Memory B cell (primary cell): ENCODE measurements at regions not wholly inside any gene's neighbourhood (a gene's known extent, or its start where the extent isn't known, plus 50 kb on each side); places are given as distances from the start of the nearest gene placed in this dataset.

Source experiments
- ATAC-seq: fragments of 150-1000 bp; cut with Tn5 transposase; 2 replicates; pipeline ENCODE4 v1.10.0; 2021; ENCODE audit warnings: low read depth, mild to moderate bottlenecking, moderate library complexity
- DNase-seq, 2 donors: peaks; one replicate each; pipeline ENCODE4 v3.0.0; 2022; ENCODE audit warnings: low spot score in 2 of 2
- H3K27ac Mint-ChIP-seq: one replicate; pipeline ENCODE4 v1.8.0; 2022; ENCODE audit warnings: mild to moderate bottlenecking, moderate library complexity, mixed read lengths
- H3K27me3 Mint-ChIP-seq: one replicate; pipeline ENCODE4 v1.8.0; 2022; ENCODE audit warnings: mixed read lengths
- H3K36me3 Mint-ChIP-seq: one replicate; pipeline ENCODE4 v1.8.0; 2022; ENCODE audit warnings: mild to moderate bottlenecking, mixed read lengths
- H3K4me1 Mint-ChIP-seq: one replicate; pipeline ENCODE4 v1.8.0; 2022; ENCODE audit warnings: mixed read lengths
- H3K4me3 Mint-ChIP-seq: one replicate; pipeline ENCODE4 v1.8.0; 2022; ENCODE audit warnings: mild to moderate bottlenecking, moderate library complexity, mixed read lengths
- H3K9me3 Mint-ChIP-seq: one replicate; pipeline ENCODE4 v1.8.0; 2022; ENCODE audit warnings: mixed read lengths

DNA sequence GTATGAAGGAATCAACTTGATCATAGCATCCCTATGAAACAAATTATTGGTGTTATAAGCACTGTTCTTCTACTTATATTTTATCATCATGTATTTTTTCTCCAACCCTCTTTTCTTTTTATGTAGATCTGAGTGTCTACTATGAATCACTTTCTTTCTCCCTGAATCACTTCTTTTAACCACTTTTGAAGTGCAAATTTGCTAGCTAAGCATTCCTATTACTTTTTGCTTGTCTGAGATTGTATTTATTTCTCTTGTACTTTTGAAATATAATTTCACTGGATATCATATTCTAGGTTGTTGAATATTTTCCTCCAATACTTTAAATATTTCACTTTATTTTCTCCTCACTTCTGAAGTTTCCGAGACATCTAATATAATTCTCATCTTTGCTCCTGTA is 1282.3 kb upstream of the FLRT2 start:
- Mint-ChIP-seq H3K4me3 (no peak overlapping the region), H3K9me3 (peaks cover 12% of the 10 kb centered on the region), H3K27me3 (no peaks in the 10 kb centered on the region), H3K4me1 (no peaks in the 10 kb centered on the region), H3K36me3 (no peaks in the 10 kb centered on the region), H3K27ac (no peak overlapping the region)
- DNase-seq (no peak), ATAC-seq (no peak)

DNA sequence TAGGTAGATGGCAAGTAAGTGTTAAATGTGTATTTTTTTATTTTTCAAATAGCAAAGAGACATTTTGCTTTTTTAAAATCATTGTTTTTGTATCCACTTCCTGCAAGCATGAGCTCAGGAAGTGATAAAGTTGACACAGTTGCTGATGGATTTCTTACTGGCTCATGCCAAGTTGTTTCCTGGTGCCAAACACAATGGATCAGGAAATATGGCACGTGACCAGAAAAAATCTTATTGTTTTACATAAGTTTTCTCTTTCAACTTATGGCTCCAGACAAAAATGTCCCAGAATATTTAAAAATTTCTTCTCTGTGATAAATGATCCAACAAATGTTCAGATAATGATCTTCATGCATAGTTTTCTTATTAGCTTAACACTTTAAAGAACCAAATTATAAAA is 1279.1 kb upstream of the FLRT2 start:
- Mint-ChIP-seq H3K9me3 (peaks cover 8% of the 10 kb centered on the region), H3K27ac (no peak overlapping the region), H3K27me3 (no peaks in the 10 kb centered on the region), H3K4me1 (no peaks in the 10 kb centered on the region), H3K4me3 (no peak overlapping the region), H3K36me3 (no peaks in the 10 kb centered on the region)
- ATAC-seq, result no peak
- no peak for DNase-seq

- Mint-ChIP-seq H3K36me3 (no peaks in the 10 kb centered on the region), H3K9me3 (peaks cover 8% of the 10 kb centered on the region), H3K27me3 (no peaks in the 10 kb centered on the region), H3K4me3 (no peak overlapping the region), H3K4me1 (no peaks in the 10 kb centered on the region), H3K27ac (no peak overlapping the region)
- ATAC-seq (no peak), DNase-seq (no peak)
These were observed 1278.4 kb upstream of the FLRT2 start for GRCh38 chr14:84251411-84252115.

DNA sequence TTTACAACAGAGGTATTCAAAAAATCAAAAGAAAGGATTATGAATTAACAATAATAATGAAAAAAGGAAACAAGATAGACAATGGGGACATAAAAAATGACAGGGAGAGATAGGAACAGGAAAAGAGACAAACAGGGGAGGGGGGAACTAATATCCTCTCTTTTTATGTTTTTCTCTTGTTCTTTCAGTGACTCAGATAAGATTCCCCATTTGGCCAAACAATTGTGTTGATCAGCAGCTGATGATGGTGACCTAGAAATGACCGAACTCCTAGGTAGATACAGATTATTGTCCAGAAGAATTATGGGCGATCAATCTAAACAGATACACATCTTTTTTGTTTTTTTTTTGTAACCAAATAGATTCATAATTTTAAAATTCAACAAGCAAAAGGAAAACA is 1277.2 kb upstream of the FLRT2 start:
- no peak for ATAC-seq
- no peak for DNase-seq
- H3K4me1 Mint-ChIP-seq, result no peaks in the 10 kb centered on the region
- no peaks in the 10 kb centered on the region for H3K27me3 Mint-ChIP-seq
- no peak overlapping the region for H3K27ac Mint-ChIP-seq
- no peaks in the 10 kb centered on the region for H3K36me3 Mint-ChIP-seq
- H3K9me3 Mint-ChIP-seq, result peaks cover 8% of the 10 kb centered on the region
- no peak overlapping the region for H3K4me3 Mint-ChIP-seq

DNA sequence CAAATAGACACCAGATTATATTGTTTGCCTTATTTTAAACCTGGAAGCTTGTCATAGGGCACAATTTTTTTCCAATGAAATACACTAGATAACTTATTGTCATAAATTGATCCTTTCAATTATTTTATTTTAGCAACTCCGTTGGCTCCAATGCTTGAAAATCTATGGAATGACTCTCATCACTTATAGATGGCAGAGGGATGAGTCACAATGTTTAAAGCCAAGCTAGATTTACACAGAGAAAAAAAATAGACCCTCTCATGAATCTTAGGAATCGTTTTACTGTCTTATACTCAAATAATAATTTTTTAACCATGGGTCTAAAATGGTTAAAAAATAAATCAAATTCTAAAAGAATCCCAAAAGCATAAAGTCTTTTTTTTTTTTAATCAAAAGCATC is 1276.6 kb upstream of the FLRT2 start:
- Mint-ChIP-seq H3K36me3 (no peaks in the 10 kb centered on the region), H3K27ac (no peak overlapping the region), H3K4me3 (no peak overlapping the region), H3K9me3 (peaks cover 3% of the 10 kb centered on the region), H3K27me3 (no peaks in the 10 kb centered on the region), H3K4me1 (no peaks in the 10 kb centered on the region)
- DNase-seq, result no peak
- ATAC-seq, result no peak

GRCh38 chr14:84254290-84254689 is 1275.7 kb upstream of the FLRT2 start:
- Mint-ChIP-seq H3K4me3 (no peak overlapping the region), H3K27ac (no peak overlapping the region), H3K27me3 (no peaks in the 10 kb centered on the region), H3K36me3 (no peaks in the 10 kb centered on the region), H3K4me1 (no peaks in the 10 kb centered on the region), H3K9me3 (peaks cover 5% of the 10 kb centered on the region)
- ATAC-seq, result no peak
- no peak for DNase-seq

GRCh38 chr14:84262932-84263331 is 1267.0 kb upstream of the FLRT2 start:
- H3K27me3 Mint-ChIP-seq, result no peaks in the 10 kb centered on the region
- H3K4me1 Mint-ChIP-seq, result no peaks in the 10 kb centered on the region
- ATAC-seq (no peak), DNase-seq (no peak)
- H3K36me3 Mint-ChIP-seq, result no peaks in the 10 kb centered on the region
- no peak overlapping the region for H3K4me3 Mint-ChIP-seq
- H3K27ac Mint-ChIP-seq, result no peak overlapping the region
- H3K9me3 Mint-ChIP-seq, result peaks cover 10% of the 10 kb centered on the region

DNA sequence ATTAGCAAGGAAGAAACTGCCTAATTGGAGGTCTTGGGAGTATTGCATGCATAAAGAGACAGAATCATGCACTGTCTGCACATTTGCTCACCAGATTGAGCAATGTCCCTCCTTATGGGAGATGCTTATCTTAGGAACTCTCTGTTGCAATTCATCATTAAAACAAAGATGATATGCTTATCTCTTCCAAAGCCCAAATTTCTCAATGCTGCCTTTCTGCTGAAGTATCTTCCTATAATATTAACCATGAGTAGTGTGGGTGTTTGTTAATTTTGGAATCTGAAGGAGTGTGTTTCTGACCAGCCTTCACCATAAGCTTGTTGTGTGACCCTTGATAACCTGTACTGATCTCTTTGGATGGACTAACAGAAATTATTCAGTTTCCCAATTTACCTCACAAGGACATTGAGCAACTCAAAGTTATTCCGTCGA is 1257.6 kb upstream of the FLRT2 start:
- H3K27ac Mint-ChIP-seq, result no peak overlapping the region
- no peak overlapping the region for H3K4me3 Mint-ChIP-seq
- peaks cover 6% of the 10 kb centered on the region for H3K9me3 Mint-ChIP-seq
- ATAC-seq, result no peak
- no peaks in the 10 kb centered on the region for H3K36me3 Mint-ChIP-seq
- no peaks in the 10 kb centered on the region for H3K4me1 Mint-ChIP-seq
- no peak for DNase-seq
- no peaks in the 10 kb centered on the region for H3K27me3 Mint-ChIP-seq

- ATAC-seq, result no peak
- H3K4me3 Mint-ChIP-seq, result no peak overlapping the region
- H3K9me3 Mint-ChIP-seq, result peaks cover 6% of the 10 kb centered on the region
- no peak for DNase-seq
- H3K27ac Mint-ChIP-seq, result no peak overlapping the region
- H3K36me3 Mint-ChIP-seq, result no peaks in the 10 kb centered on the region
- H3K4me1 Mint-ChIP-seq, result no peaks in the 10 kb centered on the region
- no peaks in the 10 kb centered on the region for H3K27me3 Mint-ChIP-seq
These were observed 1256.8 kb upstream of the FLRT2 start for GRCh38 chr14:84273181-84273580.

DNA sequence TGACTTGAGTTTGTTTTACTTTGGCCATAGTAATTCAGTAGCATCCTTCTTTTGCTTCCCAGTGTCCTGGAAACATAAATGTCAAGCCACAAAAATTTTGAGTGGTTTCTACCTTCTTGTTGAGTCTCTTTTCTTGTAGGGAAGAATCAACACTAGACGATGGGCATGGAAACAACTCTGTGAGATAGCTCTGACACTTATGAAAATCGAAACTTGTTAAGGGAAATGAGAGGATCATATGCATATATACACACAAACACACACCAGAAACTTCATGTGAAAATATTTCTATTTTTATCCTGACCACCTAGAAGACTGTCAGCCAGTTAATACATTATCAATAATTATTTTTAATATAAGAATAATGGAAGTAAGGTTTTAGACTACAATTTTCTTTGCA is 1247.3 kb upstream of the FLRT2 start:
- DNase-seq (no peak), ATAC-seq (no peak)
- Mint-ChIP-seq H3K27me3 (no peaks in the 10 kb centered on the region), H3K27ac (no peak overlapping the region), H3K9me3 (peaks cover 3% of the 10 kb centered on the region), H3K4me3 (no peak overlapping the region), H3K4me1 (no peaks in the 10 kb centered on the region), H3K36me3 (no peaks in the 10 kb centered on the region)

GRCh38 chr14:84288781-84289180 is 1241.2 kb upstream of the FLRT2 start:
- no peak overlapping the region for H3K4me3 Mint-ChIP-seq
- H3K36me3 Mint-ChIP-seq, result no peaks in the 10 kb centered on the region
- H3K27ac Mint-ChIP-seq, result no peak overlapping the region
- ATAC-seq (no peak), DNase-seq (no peak)
- H3K4me1 Mint-ChIP-seq, result no peaks in the 10 kb centered on the region
- no peaks in the 10 kb centered on the region for H3K27me3 Mint-ChIP-seq
- H3K9me3 Mint-ChIP-seq, result peaks cover 10% of the 10 kb centered on the region

DNA sequence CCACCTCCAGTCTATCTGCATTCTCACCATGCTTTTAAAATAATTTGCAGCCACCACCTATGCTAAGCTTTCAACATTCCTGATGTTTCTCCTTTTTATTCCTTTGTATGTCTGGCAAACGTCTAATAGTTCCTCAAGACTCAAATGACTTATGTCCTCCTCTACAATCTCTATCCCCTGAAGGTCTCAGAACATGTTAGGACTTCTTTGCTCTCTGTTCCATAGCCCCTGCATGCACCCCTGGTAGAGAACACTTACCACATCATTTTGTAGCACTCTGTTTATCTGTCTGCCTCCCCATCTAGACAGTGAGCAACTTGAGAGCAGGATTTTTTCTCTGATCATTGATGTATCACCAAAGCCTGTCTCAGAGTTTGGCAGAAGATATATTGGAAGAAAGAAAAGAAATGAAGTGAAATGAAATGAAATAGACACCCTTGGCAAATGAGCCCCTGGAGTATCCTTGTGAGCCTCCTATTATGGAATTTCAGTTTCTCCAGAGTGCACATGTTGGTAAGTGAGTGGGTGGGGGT is 1231.2 kb upstream of the FLRT2 start:
- no peaks in the 10 kb centered on the region for H3K27me3 Mint-ChIP-seq
- no peak for DNase-seq
- H3K4me3 Mint-ChIP-seq, result no peak overlapping the region
- no peak for ATAC-seq
- H3K36me3 Mint-ChIP-seq, result no peaks in the 10 kb centered on the region
- H3K4me1 Mint-ChIP-seq, result no peaks in the 10 kb centered on the region
- H3K27ac Mint-ChIP-seq, result no peak overlapping the region
- peaks cover 4% of the 10 kb centered on the region for H3K9me3 Mint-ChIP-seq

DNA sequence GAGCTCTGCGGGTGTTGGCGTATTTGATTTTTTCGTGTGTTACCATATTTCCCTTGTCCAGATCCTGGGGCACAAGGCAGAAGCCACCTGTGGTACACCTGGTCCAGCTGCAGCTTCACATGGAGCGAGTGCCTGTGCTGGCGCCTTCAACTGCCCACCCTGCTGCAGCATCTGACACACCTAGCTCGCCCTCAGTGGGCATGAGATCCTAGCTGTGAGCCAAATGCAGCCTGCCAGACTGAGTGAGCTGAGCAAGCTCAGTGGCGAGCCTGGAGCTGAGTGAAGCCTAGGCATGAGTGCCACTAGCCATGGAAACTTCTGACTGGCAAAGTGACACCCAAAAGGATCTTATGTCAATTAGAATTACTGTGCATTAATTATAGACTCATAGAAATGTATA is 1226.8 kb upstream of the FLRT2 start:
- H3K27me3 Mint-ChIP-seq, result no peaks in the 10 kb centered on the region
- H3K4me3 Mint-ChIP-seq, result no peak overlapping the region
- no peak for DNase-seq
- no peaks in the 10 kb centered on the region for H3K36me3 Mint-ChIP-seq
- H3K27ac Mint-ChIP-seq, result no peak overlapping the region
- no peak for ATAC-seq
- H3K4me1 Mint-ChIP-seq, result no peaks in the 10 kb centered on the region
- H3K9me3 Mint-ChIP-seq, result peaks cover 10% of the 10 kb centered on the region

- no peak overlapping the region for H3K4me3 Mint-ChIP-seq
- DNase-seq, result no peak
- no peak for ATAC-seq
- H3K36me3 Mint-ChIP-seq, result no peaks in the 10 kb centered on the region
- H3K9me3 Mint-ChIP-seq, result peaks cover 8% of the 10 kb centered on the region
- no peaks in the 10 kb centered on the region for H3K4me1 Mint-ChIP-seq
- H3K27ac Mint-ChIP-seq, result no peak overlapping the region
- no peaks in the 10 kb centered on the region for H3K27me3 Mint-ChIP-seq
These were observed 1217.4 kb upstream of the FLRT2 start for GRCh38 chr14:84312551-84312950.

DNA sequence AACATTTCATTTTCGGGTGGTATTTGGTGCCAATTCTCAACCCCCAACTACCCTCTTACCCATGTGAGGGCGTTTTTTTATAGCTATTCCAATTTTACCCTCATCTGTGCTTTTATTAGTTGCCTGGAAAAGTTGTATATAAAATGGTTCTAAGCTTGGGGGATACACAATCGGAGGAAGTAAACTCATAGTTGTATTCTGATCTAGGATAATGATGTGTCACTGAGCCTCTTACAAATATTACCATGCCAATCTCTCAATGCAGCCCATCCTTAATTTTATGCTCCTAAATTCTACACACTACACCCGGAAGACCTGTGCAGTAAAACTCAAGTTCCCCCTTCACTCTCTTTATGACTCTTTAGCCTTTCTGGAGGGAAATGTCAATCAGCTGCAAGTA is 1206.5 kb upstream of the FLRT2 start:
- Mint-ChIP-seq H3K4me1 (no peaks in the 10 kb centered on the region), H3K27ac (no peak overlapping the region), H3K36me3 (no peaks in the 10 kb centered on the region), H3K27me3 (no peaks in the 10 kb centered on the region), H3K9me3 (peaks cover 12% of the 10 kb centered on the region), H3K4me3 (no peak overlapping the region)
- ATAC-seq, result no peak
- no peak for DNase-seq
